Choroid plexus epithelial cell (primary cell): ENCODE measurements at regions not wholly inside any gene's neighbourhood (a gene's known extent, or its start where the extent isn't known, plus 50 kb on each side); places are given as distances from the start of the nearest gene placed in this dataset.

Source experiments
- DNase-seq: peaks from one replicate; pipeline ENCODE4 v3.0.0-alpha.2; 2010; ENCODE audit warnings: low read depth
- H3K4me3 ChIP-seq: 2 replicates; pipeline ENCODE4 v1.5.1; 2011; ENCODE audit warnings: low read depth, mild to moderate bottlenecking, control low read depth, low read length, moderate library complexity
- TF ChIP-seq, protein P1 (sequence below): conservative IDR thresholded peaks from 2 replicates; pipeline ENCODE4 v1.5.1; 2011; ENCODE audit warnings: low read depth, mild to moderate bottlenecking, control low read depth, inconsistent platforms, low read length, moderate library complexity

- TF ChIP-seq, protein P1, sequence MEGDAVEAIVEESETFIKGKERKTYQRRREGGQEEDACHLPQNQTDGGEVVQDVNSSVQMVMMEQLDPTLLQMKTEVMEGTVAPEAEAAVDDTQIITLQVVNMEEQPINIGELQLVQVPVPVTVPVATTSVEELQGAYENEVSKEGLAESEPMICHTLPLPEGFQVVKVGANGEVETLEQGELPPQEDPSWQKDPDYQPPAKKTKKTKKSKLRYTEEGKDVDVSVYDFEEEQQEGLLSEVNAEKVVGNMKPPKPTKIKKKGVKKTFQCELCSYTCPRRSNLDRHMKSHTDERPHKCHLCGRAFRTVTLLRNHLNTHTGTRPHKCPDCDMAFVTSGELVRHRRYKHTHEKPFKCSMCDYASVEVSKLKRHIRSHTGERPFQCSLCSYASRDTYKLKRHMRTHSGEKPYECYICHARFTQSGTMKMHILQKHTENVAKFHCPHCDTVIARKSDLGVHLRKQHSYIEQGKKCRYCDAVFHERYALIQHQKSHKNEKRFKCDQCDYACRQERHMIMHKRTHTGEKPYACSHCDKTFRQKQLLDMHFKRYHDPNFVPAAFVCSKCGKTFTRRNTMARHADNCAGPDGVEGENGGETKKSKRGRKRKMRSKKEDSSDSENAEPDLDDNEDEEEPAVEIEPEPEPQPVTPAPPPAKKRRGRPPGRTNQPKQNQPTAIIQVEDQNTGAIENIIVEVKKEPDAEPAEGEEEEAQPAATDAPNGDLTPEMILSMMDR: no peak
- no peak overlapping the region for H3K4me3 ChIP-seq
- DNase-seq: no peak
Measured at GRCh38 chr10:3016016-3016415, 51.3 kb upstream of the PFKP start.

DNA sequence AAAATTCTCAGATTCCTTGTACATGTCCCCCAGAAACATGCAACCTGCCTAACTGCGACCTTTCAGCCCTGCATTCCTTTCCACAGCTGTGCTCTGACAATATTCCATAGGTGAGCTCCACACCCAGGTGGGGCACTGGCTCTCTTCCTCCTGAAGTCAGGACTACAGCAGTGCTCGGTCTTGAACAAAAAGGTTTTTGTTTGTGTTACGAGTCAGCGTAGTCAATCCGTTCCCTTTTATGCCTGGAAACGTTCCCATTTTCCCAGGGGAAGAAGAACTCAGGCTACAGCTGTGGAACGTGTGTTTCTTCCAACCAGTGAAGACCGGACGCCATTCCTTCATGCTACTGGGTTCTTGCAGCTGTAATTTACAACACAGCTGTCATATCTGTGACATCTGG is 52.4 kb upstream of the PFKP start:
- DNase-seq: no peak
- TF ChIP-seq, protein P1: no peak
- H3K4me3 ChIP-seq: no peak overlapping the region

GRCh38 chr10:3012223-3012622 is 55.1 kb upstream of the PFKP start:
- TF ChIP-seq, protein P1: no peak
- DNase-seq: no peak
- no peak overlapping the region for H3K4me3 ChIP-seq

- DNase-seq: no peak
Measured at GRCh38 chr10:3010816-3011460, 56.4 kb upstream of the PFKP start.

GRCh38 chr10:3010334-3010733 is 57.0 kb upstream of the PFKP start:
- no peak overlapping the region for H3K4me3 ChIP-seq
- TF ChIP-seq, protein P1: no peak
- no peak for DNase-seq

More at GRCh38 chr10:3010816-3011460, 56.4 kb upstream of the PFKP start:
- no peak overlapping the region for H3K4me3 ChIP-seq
- TF ChIP-seq, protein P1: no peak

GRCh38 chr10:3009341-3009740 is 58.0 kb upstream of the PFKP start:
- H3K4me3 ChIP-seq: no peak overlapping the region
- no peak for DNase-seq
- TF ChIP-seq, protein P1: no peak

DNA sequence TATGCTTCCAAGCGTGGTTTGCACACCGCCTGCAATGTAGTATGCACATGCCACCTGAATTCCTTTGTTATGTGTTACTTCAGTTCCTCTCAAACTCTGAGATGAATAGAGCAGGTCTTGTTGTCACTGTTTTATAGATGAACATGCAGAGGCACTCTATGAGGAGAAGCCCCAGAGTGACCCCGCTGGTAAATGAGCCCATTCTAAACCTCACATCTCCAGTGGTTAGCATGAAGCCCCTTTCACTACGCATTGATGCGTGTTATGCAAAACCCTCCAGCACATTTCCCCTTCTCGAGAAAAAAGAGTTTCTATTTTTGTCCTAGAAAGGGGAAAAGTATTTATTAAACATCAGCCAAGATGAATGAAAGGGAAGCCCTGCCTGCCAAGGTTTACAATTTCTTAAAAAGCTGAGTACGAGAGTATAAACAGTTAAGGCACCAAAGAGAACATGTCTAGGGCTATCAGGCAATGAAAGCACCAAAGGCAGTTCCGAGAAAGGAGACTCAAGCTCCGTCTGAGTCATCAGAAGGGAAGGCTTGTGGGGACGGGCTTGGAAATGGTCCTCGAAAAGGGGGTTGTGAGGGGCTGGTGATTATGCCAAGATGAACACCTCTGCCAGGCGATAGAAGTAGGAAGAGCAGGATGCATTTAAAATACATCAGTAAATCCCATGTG is 58.7 kb upstream of the PFKP start:
- TF ChIP-seq, protein P1: no peak
- DNase-seq: no peak
- H3K4me3 ChIP-seq: no peak overlapping the region
